CD4-positive, alpha-beta T cell (primary cell): ENCODE measurements at regions not wholly inside any gene's neighbourhood (a gene's known extent, or its start where the extent isn't known, plus 50 kb on each side); places are given as distances from the start of the nearest gene placed in this dataset.

Experiments used
- ATAC-seq: fragments of 200-7000 bp; cut with Tn5 transposase; one replicate; pipeline ENCODE4 v1.10.0; 2022; ENCODE audit warnings: mild to moderate bottlenecking; ENCODE audit not compliant: poor library complexity
- CTCF ChIA-PET: fragments of 350-600 bp; sonication (Branson Sonifier 250); formaldehyde crosslinking; loops from one replicate; lab custom pipeline; 2021; ENCODE audit warnings: antibody characterized with exemption, inconsistent platforms; lab: Charles Lee
- POLR2A ChIA-PET: fragments of 350-600 bp; sonication (Branson Sonifier 250); formaldehyde crosslinking; loops from one replicate; lab custom pipeline; 2021; ENCODE audit warnings: antibody characterized with exemption, inconsistent platforms; lab: Charles Lee
- DNase-seq, 14 experiments: peaks; one replicate each; pipeline ENCODE4 v3.0.0-alpha.2; 2013 to 2020; ENCODE audit warnings: mixed read lengths in 2 of 14
- H3K27ac ChIP-seq, 2 donors: one replicate each; pipeline versions ENCODE4 v1.5.1 to v1.7.0; 2013; ENCODE audit warnings: low read length in 2 of 2, low read depth in 1 of 2, mild to moderate bottlenecking in 1 of 2
- H3K27me3 ChIP-seq, 2 experiments: 1 replicate in 1 of 2; 2 replicates in 1 of 2; pipeline versions ENCODE4 v1.6.1 to v1.7.0; 2013; ENCODE audit warnings: low read length in 2 of 2, control low read depth in 1 of 2, mild to moderate bottlenecking in 1 of 2, moderate library complexity in 1 of 2; ENCODE audit not compliant: insufficient read depth in 2 of 2, control insufficient read depth in 1 of 2
- H3K36me3 ChIP-seq: one replicate; pipeline ENCODE4 v1.6.1; 2013; ENCODE audit warnings: low read length, control low read depth; ENCODE audit not compliant: insufficient read depth
- H3K4me1 ChIP-seq: one replicate; pipeline ENCODE4 v1.6.1; 2013; ENCODE audit warnings: low read length, control low read depth; ENCODE audit not compliant: insufficient read depth
- H3K4me3 ChIP-seq: one replicate; pipeline ENCODE4 v1.5.1; 2013; ENCODE audit warnings: mild to moderate bottlenecking, low read length, moderate library complexity
- H3K9me3 ChIP-seq, 2 experiments: 1 replicate in 1 of 2; 2 replicates in 1 of 2; pipeline versions ENCODE4 v1.6.1 to v1.7.0; 2013; ENCODE audit warnings: low read length in 2 of 2, mild to moderate bottlenecking in 2 of 2, control low read depth in 1 of 2, moderate library complexity in 1 of 2; ENCODE audit not compliant: control insufficient read depth in 1 of 2, insufficient read depth in 1 of 2
- H3K27ac Mint-ChIP-seq: one replicate; pipeline ENCODE4 v1.8.0; 2020; ENCODE audit warnings: mixed read lengths
- H3K27me3 Mint-ChIP-seq: one replicate; pipeline ENCODE4 v1.8.0; 2021; ENCODE audit warnings: mixed read lengths
- H3K36me3 Mint-ChIP-seq: one replicate; pipeline ENCODE4 v1.8.0; 2021; ENCODE audit warnings: low read depth, mixed read lengths
- H3K4me1 Mint-ChIP-seq: one replicate; pipeline ENCODE4 v1.8.0; 2021; ENCODE audit warnings: low read depth, mixed read lengths
- H3K4me3 Mint-ChIP-seq: one replicate; pipeline ENCODE4 v1.8.0; 2020; ENCODE audit warnings: mild to moderate bottlenecking, mixed read lengths
- H3K9me3 Mint-ChIP-seq: one replicate; pipeline ENCODE4 v1.8.0; 2020; ENCODE audit warnings: mixed read lengths
- intact Hi-C, 2 experiments: fragments of 100-400 bp; cut with DNase I in 1 of 2; cut with micrococcal nuclease in 1 of 2; formaldehyde crosslinking; loops; one replicate each; pipeline versions ENCODE4 v1.15.1 to v1.9.0; 2023 to 2025; cut with DNase I, micrococcal nuclease
- TF ChIP-seq, protein P1 (sequence below): fragments of 200-600 bp; IDR thresholded peaks from one replicate; pipeline ENCODE4 v1.8.0; 2022; ENCODE audit warnings: antibody characterized with exemption, mild to moderate bottlenecking

- no peak overlapping the region for H3K4me3 ChIP-seq
- ATAC-seq: no peak
- POLR2A ChIA-PET: no interaction called here
- DNase-seq: no peak
- H3K9me3 ChIP-seq: peaks cover 0 to 5% of the 10 kb centered on the region in 2 experiments
- Mint-ChIP-seq H3K9me3 (peaks cover 5% of the 10 kb centered on the region), H3K27me3 (no peaks in the 10 kb centered on the region), H3K27ac (no peak overlapping the region), H3K36me3 (no peaks in the 10 kb centered on the region), H3K4me3 (no peak overlapping the region), H3K4me1 (no peaks in the 10 kb centered on the region)
- CTCF ChIA-PET: no interaction called here
- intact Hi-C loops: no loop called here
- no peak overlapping the region for H3K27ac ChIP-seq
- H3K36me3 ChIP-seq: no peaks in the 10 kb centered on the region
- H3K27me3 ChIP-seq: no peaks in the 10 kb centered on the region
- TF ChIP-seq, protein P1, sequence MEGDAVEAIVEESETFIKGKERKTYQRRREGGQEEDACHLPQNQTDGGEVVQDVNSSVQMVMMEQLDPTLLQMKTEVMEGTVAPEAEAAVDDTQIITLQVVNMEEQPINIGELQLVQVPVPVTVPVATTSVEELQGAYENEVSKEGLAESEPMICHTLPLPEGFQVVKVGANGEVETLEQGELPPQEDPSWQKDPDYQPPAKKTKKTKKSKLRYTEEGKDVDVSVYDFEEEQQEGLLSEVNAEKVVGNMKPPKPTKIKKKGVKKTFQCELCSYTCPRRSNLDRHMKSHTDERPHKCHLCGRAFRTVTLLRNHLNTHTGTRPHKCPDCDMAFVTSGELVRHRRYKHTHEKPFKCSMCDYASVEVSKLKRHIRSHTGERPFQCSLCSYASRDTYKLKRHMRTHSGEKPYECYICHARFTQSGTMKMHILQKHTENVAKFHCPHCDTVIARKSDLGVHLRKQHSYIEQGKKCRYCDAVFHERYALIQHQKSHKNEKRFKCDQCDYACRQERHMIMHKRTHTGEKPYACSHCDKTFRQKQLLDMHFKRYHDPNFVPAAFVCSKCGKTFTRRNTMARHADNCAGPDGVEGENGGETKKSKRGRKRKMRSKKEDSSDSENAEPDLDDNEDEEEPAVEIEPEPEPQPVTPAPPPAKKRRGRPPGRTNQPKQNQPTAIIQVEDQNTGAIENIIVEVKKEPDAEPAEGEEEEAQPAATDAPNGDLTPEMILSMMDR: no peak
- H3K4me1 ChIP-seq: no peaks in the 10 kb centered on the region
These were observed 896.5 kb upstream of the PABPC4L start for GRCh38 chr4:135098061-135098460.

DNA sequence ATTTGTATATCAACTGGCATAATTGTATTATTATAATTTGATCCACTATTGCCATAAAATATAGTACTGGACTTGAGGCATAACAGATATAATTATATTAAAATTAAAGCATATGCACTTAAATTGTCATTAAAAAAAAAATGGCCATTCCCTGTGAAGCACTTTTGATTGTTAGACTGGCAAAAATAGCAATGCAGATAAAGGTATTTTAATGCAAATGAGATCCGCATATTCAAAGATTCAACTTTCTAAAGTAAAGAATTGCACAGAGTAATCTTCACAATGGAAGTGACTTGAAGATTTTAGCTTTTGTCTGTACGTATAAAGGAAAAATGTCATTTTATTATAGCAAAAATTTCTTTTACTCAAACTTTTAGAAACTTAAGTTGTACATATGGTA lies 871.8 kb upstream of the PABPC4L start:
- ATAC-seq (no peak), DNase-seq (no peak)
- CTCF ChIA-PET: no interaction called here
- Mint-ChIP-seq H3K27me3 (no peaks in the 10 kb centered on the region), H3K9me3 (peaks cover 12% of the 10 kb centered on the region), H3K4me1 (no peaks in the 10 kb centered on the region), H3K4me3 (no peak overlapping the region), H3K27ac (no peak overlapping the region), H3K36me3 (no peaks in the 10 kb centered on the region)
- Histone ChIP-seq H3K4me3 (no peak overlapping the region), H3K9me3 (no peaks in the 10 kb centered on the region), H3K27ac (no peak overlapping the region), H3K27me3 (no peaks in the 10 kb centered on the region), H3K4me1 (no peaks in the 10 kb centered on the region), H3K36me3 (no peaks in the 10 kb centered on the region)
- TF ChIP-seq, protein P1: no peak
- POLR2A ChIA-PET: no interaction called here
- intact Hi-C loops: no loop called here

DNA sequence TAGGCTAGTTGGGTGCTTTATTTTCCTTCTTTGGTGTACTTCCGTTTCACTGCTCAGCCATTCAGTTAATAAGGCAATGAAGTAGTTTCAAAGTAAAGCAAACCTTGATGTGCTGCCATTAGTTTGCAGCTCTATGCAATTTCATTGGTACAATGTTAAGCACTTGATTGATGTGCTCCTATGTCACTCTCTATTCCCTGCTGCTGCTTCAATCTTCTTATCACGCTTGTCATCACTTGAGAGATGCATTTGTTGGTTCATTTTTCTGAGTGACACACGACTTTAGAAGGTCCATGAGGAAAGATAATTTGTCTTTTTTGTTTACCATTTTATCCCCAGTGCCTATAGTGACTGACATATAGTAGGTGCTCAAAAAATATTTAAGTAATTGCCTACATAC lies 871.0 kb upstream of the PABPC4L start:
- Mint-ChIP-seq H3K36me3 (no peaks in the 10 kb centered on the region), H3K4me3 (no peak overlapping the region), H3K27ac (no peak overlapping the region), H3K4me1 (no peaks in the 10 kb centered on the region), H3K9me3 (peaks cover 7% of the 10 kb centered on the region), H3K27me3 (no peaks in the 10 kb centered on the region)
- TF ChIP-seq, protein P1: no peak
- Histone ChIP-seq H3K27ac (no peak overlapping the region), H3K4me1 (no peaks in the 10 kb centered on the region), H3K36me3 (no peaks in the 10 kb centered on the region), H3K4me3 (no peak overlapping the region), H3K9me3 (peaks cover 0 to 3% of the 10 kb centered on the region in 2 experiments), H3K27me3 (no peaks in the 10 kb centered on the region)
- intact Hi-C loops: no loop called here
- no peak for ATAC-seq
- POLR2A ChIA-PET: no interaction called here
- no peak for DNase-seq
- CTCF ChIA-PET: no interaction called here
